Stimulated activated CD8-positive, alpha-beta memory T cell treated with anti-CD3 and anti-CD28 coated beads, Interleukin-2, amount 100 ng/mL, for 1 hour (primary cell): ENCODE measurements at regions not wholly inside any gene's neighbourhood (a gene's known extent, or its start where the extent isn't known, plus 50 kb on each side); places are given as distances from the start of the nearest gene placed in this dataset.

ENCODE experiments used
- DNase-seq, 2 donors: peaks; one replicate each; pipeline ENCODE4 v3.0.0-alpha.2; 2020; ENCODE audit warnings: low read depth in 2 of 2

GRCh38 chr5:158162479-158163034 lies 303.6 kb upstream of the CLINT1 start:
- DNase-seq, result no peak

DNA sequence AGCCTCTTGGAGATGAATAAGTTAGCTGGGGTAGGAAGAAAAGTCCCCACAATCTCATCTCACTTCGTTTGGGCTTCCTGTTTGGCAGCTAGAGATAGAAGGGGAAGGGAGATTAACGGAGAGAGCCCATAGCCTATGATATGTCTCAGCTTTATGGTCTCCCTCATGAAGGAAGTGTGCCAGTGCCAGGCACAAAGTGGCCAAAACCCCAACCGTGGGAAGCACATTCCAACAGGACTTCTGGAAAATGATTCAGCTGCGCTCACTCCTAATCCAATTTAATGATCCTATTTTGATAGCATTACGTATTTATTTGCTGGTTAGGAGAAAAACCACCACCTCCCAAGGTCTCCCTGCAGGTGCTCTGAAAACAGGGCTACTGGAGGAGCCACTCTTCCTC lies 303.1 kb upstream of the CLINT1 start:
- DNase-seq, result no peak

DNA sequence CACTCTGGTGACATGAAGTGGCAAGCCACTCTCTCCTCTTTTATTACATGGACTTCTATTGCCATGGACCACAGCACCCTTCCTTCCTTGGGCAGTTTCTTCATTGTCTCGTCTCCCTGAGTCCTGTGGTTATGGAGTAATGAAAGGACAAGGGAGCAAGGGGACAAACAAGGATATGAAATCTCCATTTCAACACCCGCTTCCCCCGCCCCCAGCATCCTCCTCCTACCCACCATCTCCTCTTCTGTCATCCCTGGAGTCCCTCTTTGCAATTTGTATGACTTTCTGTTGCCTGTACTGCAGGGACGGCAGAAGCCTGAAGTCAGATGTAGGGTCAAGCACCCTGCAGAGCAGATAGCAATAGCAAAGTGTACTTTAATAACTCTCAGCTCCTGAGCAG lies 300.7 kb upstream of the CLINT1 start:
- no peak for DNase-seq

DNA sequence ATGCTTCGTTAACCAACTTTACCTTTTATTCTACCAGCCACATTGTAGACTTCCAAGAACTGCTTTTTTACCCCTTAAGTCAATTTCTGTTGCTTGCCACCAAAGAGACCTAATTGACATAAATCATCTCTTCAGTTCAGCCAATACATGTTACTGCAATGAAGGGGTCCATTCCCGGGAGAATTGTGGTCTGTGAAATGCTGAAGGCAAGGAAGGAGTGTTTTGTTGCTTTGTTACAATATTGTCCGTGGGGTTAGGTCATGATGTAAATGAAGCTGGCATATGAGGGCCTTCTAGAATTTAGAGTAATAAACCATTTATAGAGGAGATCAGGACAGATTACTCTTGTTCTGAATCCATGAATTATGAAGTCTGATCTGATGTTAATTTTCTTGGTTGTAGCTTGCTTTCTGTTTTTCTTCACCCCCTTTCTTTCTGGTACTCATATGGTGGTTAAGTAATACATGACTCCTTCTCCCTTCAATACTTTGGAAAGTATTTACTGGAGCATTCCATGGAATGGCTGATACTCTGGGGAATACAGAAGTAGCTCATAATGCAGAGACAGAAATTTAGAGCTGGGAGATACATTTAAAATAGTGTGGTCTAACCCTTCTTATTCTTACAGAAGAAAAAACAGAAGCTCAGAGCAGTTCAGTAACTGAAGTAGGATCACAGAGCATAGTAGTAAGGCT lies 297.0 kb upstream of the CLINT1 start:
- no peak for DNase-seq

GRCh38 chr5:158155067-158155466 lies 296.1 kb upstream of the CLINT1 start:
- DNase-seq, result no peak

- no peak for DNase-seq
Observed at GRCh38 chr5:158154226-158155005, 295.5 kb upstream of the CLINT1 start.

DNA sequence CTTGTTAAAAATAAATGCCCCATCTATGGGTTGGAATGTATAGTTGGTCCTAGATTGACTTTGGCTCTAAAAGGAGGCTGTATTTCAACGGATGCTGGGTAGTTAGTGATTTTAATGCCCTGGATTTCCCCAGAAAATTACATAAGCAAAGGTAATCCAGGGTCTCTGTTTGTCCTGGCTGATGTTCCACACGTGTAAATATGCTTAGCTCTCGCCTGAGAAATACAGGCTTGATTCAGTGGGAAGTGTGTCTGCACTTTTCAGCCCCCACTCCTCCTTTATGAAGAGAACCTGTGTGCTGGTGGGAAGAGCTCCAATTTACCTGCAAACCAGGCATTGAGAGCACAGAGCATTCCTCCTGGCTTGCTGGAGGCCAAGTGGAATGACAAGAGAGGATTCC lies 294.6 kb upstream of the CLINT1 start:
- no peak for DNase-seq

- DNase-seq, result no peak
Observed at GRCh38 chr5:158152136-158152535, 293.2 kb upstream of the CLINT1 start.

DNA sequence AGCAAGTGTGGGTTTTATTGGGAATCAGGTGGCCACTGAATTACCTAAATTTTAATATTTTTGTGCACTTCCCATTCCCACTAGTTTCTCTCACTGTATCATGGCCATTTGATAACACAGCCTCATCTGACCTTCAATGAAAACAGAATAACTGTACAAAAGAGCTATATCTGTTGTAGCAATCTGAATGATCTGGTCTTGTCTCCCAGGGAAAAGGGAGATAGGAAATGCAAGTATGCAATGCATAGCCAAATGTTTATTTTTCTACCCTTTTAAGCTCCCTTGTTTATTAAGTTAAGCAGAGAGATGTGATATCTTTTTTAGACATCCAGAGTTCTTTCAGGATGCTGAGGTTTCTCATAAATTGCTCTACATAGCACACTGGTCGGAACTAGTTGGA lies 288.3 kb upstream of the CLINT1 start:
- DNase-seq, result no peak

DNA sequence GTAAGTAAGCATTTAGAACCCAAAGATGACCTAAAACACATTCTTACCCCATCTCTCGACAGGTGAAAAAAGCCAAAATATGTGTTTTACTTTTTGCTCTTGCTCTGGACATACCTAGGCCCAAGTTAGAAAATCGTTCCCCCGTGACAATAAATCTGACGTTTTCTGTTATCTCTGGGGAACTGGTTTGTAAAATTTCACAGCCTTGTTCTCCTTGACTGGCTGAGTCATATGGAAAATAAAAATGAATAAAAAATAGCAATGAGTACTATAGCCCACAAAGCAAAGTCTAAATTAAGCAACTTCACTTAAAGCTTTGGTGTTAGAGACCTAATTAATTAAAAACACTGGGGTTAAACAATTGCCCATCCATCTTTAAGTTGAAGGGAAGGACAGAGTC lies 286.9 kb upstream of the CLINT1 start:
- DNase-seq, result no peak

GRCh38 chr5:158143081-158143480 lies 284.1 kb upstream of the CLINT1 start:
- no peak for DNase-seq

- no peak for DNase-seq
Observed at GRCh38 chr5:158142156-158142555, 283.2 kb upstream of the CLINT1 start.

- DNase-seq, result no peak
Observed at GRCh38 chr5:158140120-158140731, 281.3 kb upstream of the CLINT1 start.

DNA sequence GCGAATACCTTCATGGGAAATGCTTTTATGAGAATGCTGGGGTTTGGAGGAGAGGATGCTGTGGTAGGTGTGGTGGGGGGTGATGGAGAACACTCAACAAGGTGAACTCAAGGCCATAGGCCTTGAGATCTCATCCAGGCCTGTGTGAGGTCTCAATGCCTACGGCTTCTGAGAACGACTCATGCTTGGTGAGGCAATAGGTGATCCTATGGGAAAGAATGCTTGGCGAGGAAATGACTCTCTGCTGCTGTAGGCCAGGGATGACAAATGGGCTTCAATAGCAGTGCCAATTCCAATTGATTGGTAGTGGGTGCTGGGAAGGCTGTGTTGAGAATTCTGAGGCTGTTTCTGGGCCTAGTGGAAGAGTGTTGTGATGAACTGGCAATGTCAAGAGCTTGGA lies 280.2 kb upstream of the CLINT1 start:
- no peak for DNase-seq

- DNase-seq, result no peak
Observed at GRCh38 chr5:158135682-158136179, 276.8 kb upstream of the CLINT1 start.

DNA sequence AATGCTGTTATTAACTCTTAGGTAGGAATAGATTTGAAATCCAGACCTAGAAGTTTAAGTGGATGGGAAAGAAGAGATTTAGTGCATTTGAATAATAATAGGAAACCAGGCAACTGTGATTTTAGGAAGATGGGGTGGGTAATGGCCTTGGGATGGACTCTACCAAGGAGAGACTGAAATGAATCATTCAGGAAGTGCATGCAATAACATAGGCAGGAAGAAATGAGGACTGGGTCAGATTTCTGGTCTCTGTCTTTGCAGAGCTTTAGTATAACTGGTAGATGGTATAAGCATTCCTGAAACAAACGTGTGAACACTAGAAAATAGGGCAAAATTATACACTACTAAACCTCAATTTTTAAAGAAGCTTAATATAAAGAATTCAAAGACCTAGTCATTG lies 274.4 kb upstream of the CLINT1 start:
- DNase-seq, result no peak

DNA sequence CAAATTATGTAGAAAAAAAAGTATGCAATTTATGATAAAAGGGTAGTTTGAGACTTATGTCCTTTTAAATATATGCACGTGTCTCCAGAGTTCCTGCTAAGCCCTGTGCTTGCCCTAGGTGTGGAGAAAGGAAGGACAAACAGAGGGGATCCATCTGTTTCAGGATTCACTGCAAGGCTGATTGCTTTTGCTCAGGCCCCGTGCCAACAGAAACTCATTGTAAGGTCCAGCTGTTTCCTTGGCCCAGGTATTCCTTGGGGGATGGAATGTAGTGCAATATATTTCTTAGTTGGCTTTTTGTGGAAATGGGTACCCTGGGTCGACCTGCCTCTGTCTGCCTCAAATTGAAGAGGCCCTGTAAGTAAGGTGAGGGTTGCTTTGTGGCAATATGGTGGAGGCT lies 268.6 kb upstream of the CLINT1 start:
- DNase-seq, result no peak

GRCh38 chr5:158126442-158127405 lies 267.8 kb upstream of the CLINT1 start:
- no peak for DNase-seq

- no peak for DNase-seq
Observed at GRCh38 chr5:158124606-158125316, 265.8 kb upstream of the CLINT1 start.

GRCh38 chr5:158123595-158123994 lies 264.6 kb upstream of the CLINT1 start:
- no peak for DNase-seq

DNA sequence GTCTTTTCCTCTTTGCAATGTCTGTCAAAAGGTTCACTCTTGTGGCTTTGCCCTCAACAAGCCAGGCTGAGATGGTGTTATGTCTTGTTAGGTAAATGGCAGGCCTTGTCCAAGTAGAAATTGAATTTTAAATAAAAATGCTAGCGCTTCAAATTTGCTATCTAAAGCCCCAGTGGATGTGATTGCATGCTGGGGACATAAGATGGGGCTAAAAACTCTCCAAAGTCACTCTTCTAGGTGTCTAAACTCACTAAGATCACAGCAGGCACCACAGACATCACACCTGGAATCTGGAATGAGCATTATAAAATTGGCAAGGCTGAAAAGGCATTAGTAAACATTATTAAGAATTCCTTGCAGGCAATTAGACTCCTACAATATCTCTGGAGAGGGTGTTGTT lies 262.7 kb upstream of the CLINT1 start:
- no peak for DNase-seq
